GM20000 (cell line): ENCODE measurements at regions not wholly inside any gene's neighbourhood (a gene's known extent, or its start where the extent isn't known, plus 50 kb on each side); places are given as distances from the start of the nearest gene placed in this dataset.

Experiments
- DNase-seq: peaks from one replicate; pipeline ENCODE4 v3.0.0; 2012; ENCODE audit warnings: low spot score
- CTCF ChIP-seq: IDR thresholded peaks from 2 replicates; pipeline ENCODE4 v1.5.1; 2012; ENCODE audit warnings: mild to moderate bottlenecking, control low read depth; ENCODE audit errors: extremely low read depth, missing control alignments

DNA sequence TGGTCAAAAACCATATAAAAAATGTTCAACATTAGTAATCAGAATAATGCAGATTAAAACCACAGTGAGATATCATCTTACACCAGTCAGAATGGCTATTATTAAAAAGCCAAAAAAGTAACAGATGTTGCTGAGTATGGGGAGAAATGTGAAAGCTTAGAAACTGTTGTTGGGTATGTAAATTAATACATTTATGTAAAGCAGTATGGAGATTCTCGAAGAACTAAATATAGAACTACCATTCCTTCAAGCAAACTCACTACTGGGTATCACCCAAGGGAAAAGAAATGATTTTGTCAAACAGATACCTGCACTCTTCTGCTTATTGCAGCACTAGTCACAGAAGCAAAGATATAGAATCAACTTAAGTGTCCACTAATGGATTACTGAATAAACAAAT is 576.4 kb upstream of the EPHA5 start:
- DNase-seq = no peak
- no peak for TF ChIP-seq CTCF

DNA sequence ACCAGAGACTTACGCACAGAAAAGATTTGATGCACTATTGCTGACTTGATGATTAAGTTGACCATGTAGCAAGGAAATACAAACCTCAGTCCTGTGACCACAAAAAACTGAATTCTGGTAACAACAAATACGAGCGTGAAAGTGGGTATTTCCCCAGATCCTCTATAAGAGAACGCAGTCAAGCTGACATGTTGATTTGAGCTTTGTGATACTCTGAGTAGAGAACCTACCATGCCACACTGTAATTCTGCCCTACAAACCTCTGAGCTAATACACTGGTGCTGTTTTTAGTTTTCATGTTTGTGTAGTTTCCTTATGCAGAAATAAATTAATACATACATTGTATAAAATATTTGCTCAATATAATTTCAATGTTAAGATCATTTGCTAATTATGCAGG is 565.6 kb upstream of the EPHA5 start:
- TF ChIP-seq CTCF = no peak
- no peak for DNase-seq

- TF ChIP-seq CTCF = no peak
- no peak for DNase-seq
These were observed 559.6 kb upstream of the EPHA5 start for GRCh38 chr4:66229885-66230284.

DNA sequence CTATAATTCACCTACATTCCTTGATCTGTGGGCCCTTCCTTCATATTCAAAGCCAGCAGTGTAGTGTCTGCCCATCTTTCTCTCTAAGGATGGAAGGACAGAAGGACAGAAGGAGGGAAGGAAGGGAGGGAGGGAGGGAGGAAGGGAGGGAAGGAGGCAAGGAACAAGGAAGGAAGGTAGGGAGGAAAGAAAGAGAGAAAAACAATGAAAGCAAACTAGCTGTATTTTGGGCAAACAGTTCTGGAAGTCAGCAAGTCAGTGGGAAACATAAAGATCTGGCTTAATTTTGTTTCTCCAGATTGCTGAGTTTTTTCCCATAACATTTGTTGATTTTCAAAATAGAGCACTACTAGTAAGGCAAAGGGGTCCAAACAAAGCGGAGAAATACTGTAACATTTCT is 555.2 kb upstream of the EPHA5 start:
- TF ChIP-seq CTCF = no peak
- DNase-seq = no peak

GRCh38 chr4:66223068-66223703 is 552.9 kb upstream of the EPHA5 start:
- no peak for DNase-seq
- TF ChIP-seq CTCF = no peak

DNA sequence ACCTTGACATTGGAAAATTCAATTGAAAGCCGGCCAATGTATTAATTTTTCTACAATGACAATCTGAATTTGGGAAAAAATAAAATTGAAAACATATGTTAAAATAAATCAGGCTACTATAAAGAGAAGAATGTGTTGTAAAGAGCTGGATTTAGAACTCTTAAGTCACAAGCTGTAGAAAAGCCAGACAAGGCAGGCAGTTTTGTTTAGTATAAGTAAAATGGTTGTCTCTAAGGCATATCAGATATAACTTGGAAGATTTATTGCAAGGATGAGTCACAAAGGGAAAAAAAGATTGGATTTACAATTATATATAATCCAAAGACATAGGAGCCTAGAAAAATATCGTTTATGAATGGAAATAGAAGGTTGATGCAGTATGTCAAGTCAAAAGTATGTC is 549.1 kb upstream of the EPHA5 start:
- no peak for DNase-seq
- TF ChIP-seq CTCF = no peak

GRCh38 chr4:66216252-66216651 is 546.0 kb upstream of the EPHA5 start:
- no peak for TF ChIP-seq CTCF
- DNase-seq = no peak

- no peak for TF ChIP-seq CTCF
- no peak for DNase-seq
These were observed 542.2 kb upstream of the EPHA5 start for GRCh38 chr4:66212489-66212888.
